Ishikawa (cell line): ENCODE measurements at regions not wholly inside any gene's neighbourhood (a gene's known extent, or its start where the extent isn't known, plus 50 kb on each side); places are given as distances from the start of the nearest gene placed in this dataset.

ENCODE experiments used
- CEBPB ChIP-seq: IDR thresholded peaks from 2 replicates; pipeline ENCODE4 v1.6.1; 2012
- CREB1 ChIP-seq: IDR thresholded peaks from 2 replicates; pipeline ENCODE4 v1.6.1; 2012; ENCODE audit warnings: low read depth
- EGR1 ChIP-seq: IDR thresholded peaks from 2 replicates; pipeline ENCODE4 v1.6.1; 2012
- EP300 ChIP-seq: IDR thresholded peaks from 2 replicates; pipeline ENCODE4 v1.6.1; 2012; ENCODE audit warnings: borderline replicate concordance
- FOXM1 ChIP-seq: IDR thresholded peaks from 2 replicates; pipeline ENCODE4 v1.6.1; 2012; ENCODE audit warnings: low read depth, borderline replicate concordance
- RAD21 ChIP-seq: IDR thresholded peaks from 2 replicates; pipeline ENCODE4 v1.6.1; 2012; ENCODE audit warnings: low read depth
- TAF1 ChIP-seq: IDR thresholded peaks from 2 replicates; pipeline ENCODE4 v1.6.1; 2012; ENCODE audit warnings: low read depth, mild to moderate bottlenecking
- YY1 ChIP-seq: IDR thresholded peaks from 2 replicates; pipeline ENCODE4 v1.6.1; 2012; ENCODE audit warnings: low read depth
- ZBTB7A ChIP-seq: IDR thresholded peaks from 2 replicates; pipeline ENCODE4 v1.6.1; 2012; ENCODE audit warnings: low read depth
- TF ChIP-seq, protein P1 (sequence below): IDR thresholded peaks from 2 replicates; pipeline ENCODE4 v1.6.1; 2012
- TF ChIP-seq, protein P2 (sequence below): IDR thresholded peaks from 2 replicates; pipeline ENCODE4 v1.6.1; 2012; ENCODE audit warnings: low read depth, mild to moderate bottlenecking

DNA sequence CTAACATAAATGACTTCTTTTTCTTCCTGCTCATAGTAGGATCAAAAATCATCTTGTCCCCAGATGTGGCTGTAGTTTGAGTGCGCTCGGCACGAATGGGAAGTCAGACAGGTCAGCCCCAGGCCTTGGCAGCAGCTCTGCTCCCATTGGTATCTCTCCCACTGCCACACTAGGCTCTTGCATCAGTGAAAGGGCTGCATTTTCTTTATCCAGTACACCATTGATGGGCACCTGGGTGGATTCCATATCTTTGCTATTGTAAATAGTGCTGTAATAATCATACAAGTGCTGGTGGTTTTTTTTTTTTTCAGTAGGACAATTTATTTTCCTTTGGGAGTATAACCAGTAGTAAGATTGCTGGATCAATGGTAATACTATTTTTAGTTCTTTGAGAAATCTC is 865.5 kb downstream of the CCDC85A start:
- TF ChIP-seq, protein P1, sequence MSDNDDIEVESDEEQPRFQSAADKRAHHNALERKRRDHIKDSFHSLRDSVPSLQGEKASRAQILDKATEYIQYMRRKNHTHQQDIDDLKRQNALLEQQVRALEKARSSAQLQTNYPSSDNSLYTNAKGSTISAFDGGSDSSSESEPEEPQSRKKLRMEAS, result no peak
- TF ChIP-seq, protein P2, sequence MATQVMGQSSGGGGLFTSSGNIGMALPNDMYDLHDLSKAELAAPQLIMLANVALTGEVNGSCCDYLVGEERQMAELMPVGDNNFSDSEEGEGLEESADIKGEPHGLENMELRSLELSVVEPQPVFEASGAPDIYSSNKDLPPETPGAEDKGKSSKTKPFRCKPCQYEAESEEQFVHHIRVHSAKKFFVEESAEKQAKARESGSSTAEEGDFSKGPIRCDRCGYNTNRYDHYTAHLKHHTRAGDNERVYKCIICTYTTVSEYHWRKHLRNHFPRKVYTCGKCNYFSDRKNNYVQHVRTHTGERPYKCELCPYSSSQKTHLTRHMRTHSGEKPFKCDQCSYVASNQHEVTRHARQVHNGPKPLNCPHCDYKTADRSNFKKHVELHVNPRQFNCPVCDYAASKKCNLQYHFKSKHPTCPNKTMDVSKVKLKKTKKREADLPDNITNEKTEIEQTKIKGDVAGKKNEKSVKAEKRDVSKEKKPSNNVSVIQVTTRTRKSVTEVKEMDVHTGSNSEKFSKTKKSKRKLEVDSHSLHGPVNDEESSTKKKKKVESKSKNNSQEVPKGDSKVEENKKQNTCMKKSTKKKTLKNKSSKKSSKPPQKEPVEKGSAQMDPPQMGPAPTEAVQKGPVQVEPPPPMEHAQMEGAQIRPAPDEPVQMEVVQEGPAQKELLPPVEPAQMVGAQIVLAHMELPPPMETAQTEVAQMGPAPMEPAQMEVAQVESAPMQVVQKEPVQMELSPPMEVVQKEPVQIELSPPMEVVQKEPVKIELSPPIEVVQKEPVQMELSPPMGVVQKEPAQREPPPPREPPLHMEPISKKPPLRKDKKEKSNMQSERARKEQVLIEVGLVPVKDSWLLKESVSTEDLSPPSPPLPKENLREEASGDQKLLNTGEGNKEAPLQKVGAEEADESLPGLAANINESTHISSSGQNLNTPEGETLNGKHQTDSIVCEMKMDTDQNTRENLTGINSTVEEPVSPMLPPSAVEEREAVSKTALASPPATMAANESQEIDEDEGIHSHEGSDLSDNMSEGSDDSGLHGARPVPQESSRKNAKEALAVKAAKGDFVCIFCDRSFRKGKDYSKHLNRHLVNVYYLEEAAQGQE, result no peak
- TF ChIP-seq ZBTB7A (no peak), EP300 (no peak), EGR1 (no peak), CEBPB (no peak), YY1 (no peak), FOXM1 (no peak), TAF1 (no peak), CREB1 (no peak), RAD21 (no peak)
